ENCODE measurements at regions not wholly inside any gene's neighbourhood (a gene's known extent, or its start where the extent isn't known, plus 50 kb on each side); places are given as distances from the start of the nearest gene placed in this dataset.

GRCh38 chr13:40251343-40252032 is 415.0 kb downstream of the FOXO1 start (continued):
- TF ChIP-seq EP300 (IDR thresholded peaks at IDR 0.05; ENCODE audit: borderline replicate concordance in 1 of 2, control insufficient read depth in 1 of 2, low read depth in 2 of 2, low read length in 2 of 2): no peak

GRCh38 chr13:40252241-40252640 is 414.2 kb downstream of the FOXO1 start:
- CTCF ChIA-PET: interaction anchor here (0.7 to 2.6 kb wide), 2 partner anchors 309 to 431 kb away, joined by 3 to 8 read pairs; no protein-coding TSS in a partner anchor
- SMC1A ChIA-PET (ENCODE audit: uncharacterized antibody, unreplicated experiment): interaction anchor here (0.6 to 1.6 kb wide), 6 partner anchors 101 to 431 kb away, joined by 3 to 5 read pairs (median 4); no protein-coding TSS in a partner anchor
- in situ Hi-C loops (cut with MboI): no loop called here
- Histone ChIP-seq H3K4me3 (no peak overlapping the region), H4K20me1 (ENCODE audit: control insufficient read depth, insufficient read depth) (no peaks in the 10 kb centered on the region), H3K27ac (ENCODE audit: control insufficient read depth, insufficient read depth) (no peak overlapping the region), H3K9ac (ENCODE audit: control insufficient read depth, insufficient read depth, low read length) (no peak overlapping the region), H3K79me2 (ENCODE audit: control insufficient read depth, insufficient read depth, low read length) (no peaks in the 10 kb centered on the region), H3K9me3 (replicated peaks; ENCODE audit: control insufficient read depth, insufficient read depth, low read length) (no peaks in the 10 kb centered on the region; the same call in 2 of the 3 replicates), H2AFZ (ENCODE audit: control insufficient read depth, low read depth, low read length) (no peak overlapping the region), H3K36me3 (ENCODE audit: control insufficient read depth in 2 of 2, insufficient read depth in 2 of 2, low read length in 1 of 2) (no peaks in the 10 kb centered on the region), H3K4me1 (ENCODE audit: control insufficient read depth, insufficient read depth, low read length) (no peaks in the 10 kb centered on the region; the same call in 1 of the 2 replicates), H3K27me3 (replicated peaks in 1 of 2; ENCODE audit: control insufficient read depth in 2 of 2, insufficient read depth in 2 of 2, low read length in 1 of 2) (no peaks in the 10 kb centered on the region; a peak in 1 of 4 replicates), H3K4me2 (ENCODE audit: control insufficient read depth, insufficient read depth) (no peak overlapping the region)
- RAD21 ChIA-PET (ENCODE audit: unreplicated experiment): interaction anchor here (0.6 to 1.1 kb wide), 3 partner anchors 181 to 331 kb away, joined by 3 to 4 read pairs (median 3); no protein-coding TSS in a partner anchor
- POLR2A ChIA-PET: no interaction called here
- DNase-seq (ENCODE audit: low read depth, low spot score) (no peak), FAIRE-seq (no peak), ATAC-seq (no peak)
- intact Hi-C loops (cut with micrococcal nuclease; ENCODE audit: unreplicated experiment): no loop called here
- TF ChIP-seq NR2C2 (IDR thresholded peaks at IDR 0.05; ENCODE audit: borderline replicate concordance, control insufficient read depth, insufficient read length, low read depth) (no peak), POLR2AphosphoS5 (IDR thresholded peaks at IDR 0.05; ENCODE audit: low read length) (no peak)
- BruUV-seq (replicated peaks): no TSS peak
- WGBS (ENCODE audit: insufficient coverage, insufficient replicate concordance, low lambda C conversion rate, missing lambda C conversion rate): 73% methylated on average over 3 of the region's 3 CpGs

GRCh38 chr13:40252676-40253075 is 413.8 kb downstream of the FOXO1 start:
- POLR2A ChIA-PET: no interaction called here
- DNase-seq (ENCODE audit: low read depth, low spot score) (no peak), FAIRE-seq (no peak), ATAC-seq (no peak)
- H2AFZ ChIP-seq (ENCODE audit: control insufficient read depth, low read depth, low read length): no peak overlapping the region
- no peaks in the 10 kb centered on the region; the same call in 1 of the 2 replicates for H3K4me1 ChIP-seq (ENCODE audit: control insufficient read depth, insufficient read depth, low read length)
- WGBS (ENCODE audit: insufficient coverage, insufficient replicate concordance, low lambda C conversion rate, missing lambda C conversion rate): 35% methylated on average over 3 of the region's 3 CpGs
- no peak overlapping the region for H3K4me2 ChIP-seq (ENCODE audit: control insufficient read depth, insufficient read depth)
- no peak overlapping the region for H3K4me3 ChIP-seq
- RAD21 ChIA-PET (ENCODE audit: unreplicated experiment): interaction anchor here (0.6 kb wide), 2 partner anchors 156 to 180 kb away, joined by 3 to 4 read pairs; no protein-coding TSS in a partner anchor
- no peak overlapping the region for H3K9ac ChIP-seq (ENCODE audit: control insufficient read depth, insufficient read depth, low read length)
- in situ Hi-C loops (cut with MboI) (no loop called here), intact Hi-C loops (cut with micrococcal nuclease; ENCODE audit: unreplicated experiment) (no loop called here)
- CTCF ChIA-PET: interaction anchor here (0.7 kb wide), 1 partner anchor 84 kb away, joined by 3 read pairs; no protein-coding TSS in a partner anchor
- no peak overlapping the region for H3K27ac ChIP-seq (ENCODE audit: control insufficient read depth, insufficient read depth)
- no peaks in the 10 kb centered on the region for H3K79me2 ChIP-seq (ENCODE audit: control insufficient read depth, insufficient read depth, low read length)
- H3K36me3 ChIP-seq (ENCODE audit: control insufficient read depth in 2 of 2, insufficient read depth in 2 of 2, low read length in 1 of 2): no peaks in the 10 kb centered on the region
- H3K9me3 ChIP-seq (replicated peaks; ENCODE audit: control insufficient read depth, insufficient read depth, low read length): no peaks in the 10 kb centered on the region; the same call in 2 of the 3 replicates
- BruUV-seq (replicated peaks): no TSS peak
- SMC1A ChIA-PET (ENCODE audit: uncharacterized antibody, unreplicated experiment): interaction anchor here (1.2 to 1.6 kb wide), 4 partner anchors 238 to 430 kb away, joined by 3 to 4 read pairs (median 4); no protein-coding TSS in a partner anchor
- H3K27me3 ChIP-seq (replicated peaks in 1 of 2; ENCODE audit: control insufficient read depth in 2 of 2, insufficient read depth in 2 of 2, low read length in 1 of 2): no peaks in the 10 kb centered on the region; a peak in 1 of 4 replicates
- H4K20me1 ChIP-seq (ENCODE audit: control insufficient read depth, insufficient read depth): no peaks in the 10 kb centered on the region
- TF ChIP-seq EED (IDR thresholded peaks at IDR 0.05; ENCODE audit: low read depth) (no peak), RFX5 (IDR thresholded peaks at IDR 0.05; ENCODE audit: low read depth, low read length) (no peak), PAX5 (IDR thresholded peaks at IDR 0.05; ENCODE audit: borderline replicate concordance, low read depth, low read length) (no peak), HDGF (IDR thresholded peaks at IDR 0.05) (no peak), YY1 (IDR thresholded peaks at IDR 0.05; ENCODE audit: low read depth, low read length) (no peak), TCF12 (IDR thresholded peaks at IDR 0.05; ENCODE audit: low read depth, low read length) (no peak), SIX5 (IDR thresholded peaks at IDR 0.05; ENCODE audit: low read depth, low read length, severe bottlenecking) (no peak), ZBED1 (IDR thresholded peaks at IDR 0.05; ENCODE audit: borderline replicate concordance) (no peak), BCL3 (IDR thresholded peaks at IDR 0.05; ENCODE audit: borderline replicate concordance, insufficient read depth, low read depth, low read length, poor library complexity, severe bottlenecking) (no peak), BHLHE40 (IDR thresholded peaks at IDR 0.05; ENCODE audit: borderline replicate concordance in 1 of 2, low read depth in 2 of 2, low read length in 1 of 2) (no peak), CREB1 (IDR thresholded peaks at IDR 0.05; ENCODE audit: low read depth) (no peak)
